ENCODE measurements at regions not wholly inside any gene's neighbourhood (a gene's known extent, or its start where the extent isn't known, plus 50 kb on each side); places are given as distances from the start of the nearest gene placed in this dataset.

- ChIA-PET POLR2A (no interaction called here), CTCF (no interaction called here)
- H3K4me3 ChIP-seq (ENCODE audit: low read depth, low read length): no peak overlapping the region
- DNase-seq (ENCODE audit: low read depth, low spot score): no peak
- no peak for TF ChIP-seq CTCF (IDR thresholded peaks at IDR 0.05; ENCODE audit: insufficient read depth, low read length, missing control alignments)
Observed at GRCh38 chr14:46198676-46199075, 452.9 kb downstream of the RPL10L start.

GRCh38 chr14:46197856-46198255 is 453.7 kb downstream of the RPL10L start:
- no peak for TF ChIP-seq CTCF (IDR thresholded peaks at IDR 0.05; ENCODE audit: insufficient read depth, low read length, missing control alignments)
- POLR2A ChIA-PET: no interaction called here
- no peak overlapping the region for H3K4me3 ChIP-seq (ENCODE audit: low read depth, low read length)
- CTCF ChIA-PET: no interaction called here
- no peak for DNase-seq (ENCODE audit: low read depth, low spot score)

Data from AG04449 (cell line).